Keratinocyte (primary cell): ENCODE measurements at regions not wholly inside any gene's neighbourhood (a gene's known extent, or its start where the extent isn't known, plus 50 kb on each side); places are given as distances from the start of the nearest gene placed in this dataset.
"Not testable (repeated sequence)": the region's sequence is repeated elsewhere in the genome, so short reads cannot be mapped to it uniquely, and the experiment has no call there.

ENCODE experiments used
- EZH2 ChIP-seq: IDR thresholded peaks from one replicate; pipeline ENCODE4 v1.6.1; 2012; ENCODE audit warnings: inconsistent platforms, mild to moderate bottlenecking, low read length, moderate library complexity
- TF ChIP-seq, protein P1 (sequence below), 3 experiments: IDR thresholded peaks in 1 of 3; conservative IDR thresholded peaks in 1 of 3; optimal IDR thresholded peaks in 1 of 3; 2 replicates in 2 of 3; 3 replicates in 1 of 3; pipeline versions ENCODE3 to v1.5.1; 2011; ENCODE audit warnings: low read length in 3 of 3, mild to moderate bottlenecking in 3 of 3, moderate library complexity in 2 of 3, control low read depth in 1 of 3, inconsistent platforms in 1 of 3; ENCODE audit not compliant: insufficient read depth in 2 of 3; ENCODE audit errors: extremely low read depth in 1 of 3

DNA sequence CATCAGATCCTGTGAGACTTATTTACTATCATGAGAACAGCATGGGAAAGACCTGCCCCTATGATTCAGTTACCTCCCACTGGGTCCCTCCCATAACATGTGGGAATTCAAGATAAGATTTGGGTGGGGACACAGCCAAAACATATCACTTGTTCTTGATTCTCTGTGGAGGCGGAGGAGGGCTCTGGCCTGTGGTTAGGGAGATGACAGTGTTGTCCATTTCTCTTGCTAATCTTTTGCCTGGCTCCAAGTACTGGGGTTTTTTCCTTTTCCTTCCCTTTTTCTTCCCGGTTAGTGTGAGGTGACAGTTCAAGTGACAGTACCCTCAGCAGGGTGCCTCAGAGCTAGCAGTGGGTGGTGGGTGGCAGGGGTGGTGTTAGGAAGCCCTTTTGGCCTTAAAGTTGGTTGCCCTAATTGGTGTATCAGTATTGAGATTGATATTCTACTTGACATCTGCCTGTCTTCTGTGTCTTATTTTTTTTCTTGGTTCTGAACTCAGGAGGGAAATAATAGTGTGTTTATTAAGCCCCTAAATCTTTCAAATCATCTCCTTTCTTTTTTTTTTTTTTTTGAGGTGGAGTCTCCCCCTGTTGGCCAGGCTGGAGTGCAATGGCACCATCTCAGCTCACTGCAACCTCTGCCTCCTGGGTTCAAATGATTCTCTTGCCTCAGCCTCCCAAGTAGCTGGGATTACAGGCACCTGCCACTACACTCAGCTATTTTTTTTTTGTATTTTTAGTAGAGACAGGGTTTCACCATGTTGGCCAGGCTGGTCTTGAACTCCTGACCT is 192.0 kb downstream of the ASB1 start:
- TF ChIP-seq, protein P1, sequence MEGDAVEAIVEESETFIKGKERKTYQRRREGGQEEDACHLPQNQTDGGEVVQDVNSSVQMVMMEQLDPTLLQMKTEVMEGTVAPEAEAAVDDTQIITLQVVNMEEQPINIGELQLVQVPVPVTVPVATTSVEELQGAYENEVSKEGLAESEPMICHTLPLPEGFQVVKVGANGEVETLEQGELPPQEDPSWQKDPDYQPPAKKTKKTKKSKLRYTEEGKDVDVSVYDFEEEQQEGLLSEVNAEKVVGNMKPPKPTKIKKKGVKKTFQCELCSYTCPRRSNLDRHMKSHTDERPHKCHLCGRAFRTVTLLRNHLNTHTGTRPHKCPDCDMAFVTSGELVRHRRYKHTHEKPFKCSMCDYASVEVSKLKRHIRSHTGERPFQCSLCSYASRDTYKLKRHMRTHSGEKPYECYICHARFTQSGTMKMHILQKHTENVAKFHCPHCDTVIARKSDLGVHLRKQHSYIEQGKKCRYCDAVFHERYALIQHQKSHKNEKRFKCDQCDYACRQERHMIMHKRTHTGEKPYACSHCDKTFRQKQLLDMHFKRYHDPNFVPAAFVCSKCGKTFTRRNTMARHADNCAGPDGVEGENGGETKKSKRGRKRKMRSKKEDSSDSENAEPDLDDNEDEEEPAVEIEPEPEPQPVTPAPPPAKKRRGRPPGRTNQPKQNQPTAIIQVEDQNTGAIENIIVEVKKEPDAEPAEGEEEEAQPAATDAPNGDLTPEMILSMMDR (optimal IDR thresholded peaks at IDR 0.05 in 1 of 3, IDR thresholded peaks at IDR 0.05 in 1 of 3, conservative IDR thresholded peaks at IDR 0.05 in 1 of 3; ENCODE audit: extremely low read depth in 1 of 3, insufficient read depth in 2 of 3, low read length in 3 of 3) = peak in 1 of 3 experiments; percentile 26
- TF ChIP-seq EZH2 = not testable (repeated sequence)
